ENCODE measurements at regions not wholly inside any gene's neighbourhood (a gene's known extent, or its start where the extent isn't known, plus 50 kb on each side); places are given as distances from the start of the nearest gene placed in this dataset.

- Histone ChIP-seq H3K4me2 (ENCODE audit: low read length) (no peak overlapping the region), H3K9ac (ENCODE audit: low read depth, low read length) (no peak overlapping the region), H3K4me3 (ENCODE audit: low read length) (no peak overlapping the region), H3K9me3 (replicated peaks; ENCODE audit: low read length) (no peaks in the 10 kb centered on the region), H3K27me3 (ENCODE audit: control insufficient read depth, insufficient read depth, low read length) (peaks cover 2% of the 10 kb centered on the region), H3K4me1 (ENCODE audit: control insufficient read depth, insufficient read depth, low read length) (no peaks in the 10 kb centered on the region), H3K36me3 (ENCODE audit: insufficient read depth, low read length) (no peaks in the 10 kb centered on the region)
Observed at GRCh38 chr2:5465859-5466258, 226.3 kb upstream of the SOX11 start.

GRCh38 chr2:5467178-5467905, 224.8 kb upstream of the SOX11 start:
- H3K9ac ChIP-seq (ENCODE audit: low read depth, low read length) = no peak overlapping the region
- no peaks in the 10 kb centered on the region for H3K4me1 ChIP-seq (ENCODE audit: control insufficient read depth, insufficient read depth, low read length)
- H3K36me3 ChIP-seq (ENCODE audit: insufficient read depth, low read length) = no peaks in the 10 kb centered on the region
- H3K4me3 ChIP-seq (ENCODE audit: low read length) = no peak overlapping the region
- H3K9me3 ChIP-seq (replicated peaks; ENCODE audit: low read length) = no peaks in the 10 kb centered on the region
- peaks cover 2% of the 10 kb centered on the region for H3K27me3 ChIP-seq (ENCODE audit: control insufficient read depth, insufficient read depth, low read length)
- H3K4me2 ChIP-seq (ENCODE audit: low read length) = no peak overlapping the region

DNA sequence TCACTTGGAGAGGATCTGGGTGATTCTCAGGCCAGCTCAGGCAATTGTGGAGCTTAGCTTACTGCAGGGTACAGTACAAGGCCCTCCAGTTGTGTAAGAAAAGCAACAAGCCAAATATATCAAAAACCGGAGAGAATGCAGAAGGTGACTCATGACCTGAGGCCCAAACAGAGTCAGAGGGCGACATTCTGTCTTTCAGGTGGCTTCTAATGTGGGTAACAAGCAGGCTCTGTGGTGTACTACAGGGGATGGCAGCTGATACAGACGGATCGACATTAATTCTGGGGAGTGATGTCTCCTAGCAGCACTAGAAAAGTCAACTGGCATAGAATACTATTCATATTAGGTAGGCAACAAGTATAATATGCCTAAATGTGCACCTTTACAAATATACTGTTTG, 219.5 kb upstream of the SOX11 start:
- no peaks in the 10 kb centered on the region for H3K27me3 ChIP-seq (ENCODE audit: control insufficient read depth, insufficient read depth, low read length)
- H3K4me2 ChIP-seq (ENCODE audit: low read length) = no peak overlapping the region
- H3K4me1 ChIP-seq (ENCODE audit: control insufficient read depth, insufficient read depth, low read length) = no peaks in the 10 kb centered on the region
- H3K36me3 ChIP-seq (ENCODE audit: insufficient read depth, low read length) = no peaks in the 10 kb centered on the region
- H3K9me3 ChIP-seq (replicated peaks; ENCODE audit: low read length) = no peaks in the 10 kb centered on the region
- no peak overlapping the region for H3K4me3 ChIP-seq (ENCODE audit: low read length)
- H3K9ac ChIP-seq (ENCODE audit: low read depth, low read length) = no peak overlapping the region

GRCh38 chr2:5473635-5474034, 218.5 kb upstream of the SOX11 start:
- Histone ChIP-seq H3K9ac (ENCODE audit: low read depth, low read length) (no peak overlapping the region), H3K4me1 (ENCODE audit: control insufficient read depth, insufficient read depth, low read length) (no peaks in the 10 kb centered on the region), H3K4me2 (ENCODE audit: low read length) (no peak overlapping the region), H3K36me3 (ENCODE audit: insufficient read depth, low read length) (no peaks in the 10 kb centered on the region), H3K4me3 (ENCODE audit: low read length) (no peak overlapping the region), H3K9me3 (replicated peaks; ENCODE audit: low read length) (no peaks in the 10 kb centered on the region), H3K27me3 (ENCODE audit: control insufficient read depth, insufficient read depth, low read length) (no peaks in the 10 kb centered on the region)

DNA sequence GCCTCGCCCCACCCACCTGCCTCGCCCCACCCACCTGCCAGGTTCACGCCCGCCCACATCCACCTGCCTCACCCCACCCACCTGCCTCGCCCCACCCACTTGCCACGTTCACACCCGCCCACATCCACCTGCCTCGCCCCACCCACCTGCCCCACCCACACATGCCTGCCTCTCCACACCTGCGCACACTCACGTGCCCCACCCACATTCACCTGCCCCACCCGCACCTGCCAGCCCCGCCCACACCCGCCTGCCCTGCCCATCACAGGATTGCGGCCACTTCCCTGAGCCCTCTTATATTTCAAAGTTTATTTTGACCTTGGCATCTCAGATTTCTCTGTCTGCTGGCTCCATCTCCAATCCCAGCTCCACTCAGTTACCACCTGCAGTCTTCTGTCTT, 217.5 kb upstream of the SOX11 start:
- Histone ChIP-seq H3K4me2 (ENCODE audit: low read length) (no peak overlapping the region), H3K9ac (ENCODE audit: low read depth, low read length) (no peak overlapping the region), H3K4me3 (ENCODE audit: low read length) (no peak overlapping the region), H3K36me3 (ENCODE audit: insufficient read depth, low read length) (no peaks in the 10 kb centered on the region), H3K9me3 (replicated peaks; ENCODE audit: low read length) (no peaks in the 10 kb centered on the region), H3K27me3 (ENCODE audit: control insufficient read depth, insufficient read depth, low read length) (no peaks in the 10 kb centered on the region), H3K4me1 (ENCODE audit: control insufficient read depth, insufficient read depth, low read length) (no peaks in the 10 kb centered on the region)

DNA sequence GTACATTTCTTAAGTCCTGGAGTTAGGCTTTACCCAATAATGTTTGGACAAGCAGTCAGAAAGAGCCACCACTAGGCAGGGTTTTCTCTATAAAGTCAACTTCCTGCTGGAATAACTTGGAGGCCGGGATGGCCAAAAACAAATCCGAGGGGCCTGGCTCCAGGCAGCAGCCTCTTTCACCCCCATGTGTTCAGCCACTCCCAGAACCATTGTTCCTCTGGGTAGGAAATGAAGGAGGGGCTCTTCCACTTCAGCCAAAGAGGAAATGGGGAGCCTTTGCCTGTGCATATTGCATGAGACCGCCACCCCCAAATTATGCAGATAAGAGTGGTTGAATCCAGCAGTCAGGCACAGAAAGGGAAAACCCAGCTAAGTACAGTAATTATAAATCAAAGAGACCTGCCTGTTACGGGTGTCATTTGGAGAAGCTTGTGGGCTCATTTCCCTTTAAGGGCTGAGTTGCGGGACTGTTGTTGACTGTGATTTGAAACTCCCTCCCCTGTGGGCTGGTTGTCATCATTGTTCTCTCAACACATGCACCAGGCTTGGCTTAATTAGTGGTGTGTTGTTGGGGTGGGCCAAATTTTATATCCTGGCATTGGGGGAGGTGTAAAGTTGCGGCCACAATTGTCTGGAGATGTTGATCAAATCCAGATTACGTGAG, 212.8 kb upstream of the SOX11 start:
- Histone ChIP-seq H3K4me1 (ENCODE audit: control insufficient read depth, insufficient read depth, low read length) (no peaks in the 10 kb centered on the region), H3K9ac (ENCODE audit: low read depth, low read length) (no peak overlapping the region), H3K9me3 (replicated peaks; ENCODE audit: low read length) (no peaks in the 10 kb centered on the region), H3K36me3 (ENCODE audit: insufficient read depth, low read length) (no peaks in the 10 kb centered on the region), H3K27me3 (ENCODE audit: control insufficient read depth, insufficient read depth, low read length) (no peaks in the 10 kb centered on the region), H3K4me3 (ENCODE audit: low read length) (peak overlapping the region; percentile 20), H3K4me2 (ENCODE audit: low read length) (peak overlapping the region; percentile 35)

DNA sequence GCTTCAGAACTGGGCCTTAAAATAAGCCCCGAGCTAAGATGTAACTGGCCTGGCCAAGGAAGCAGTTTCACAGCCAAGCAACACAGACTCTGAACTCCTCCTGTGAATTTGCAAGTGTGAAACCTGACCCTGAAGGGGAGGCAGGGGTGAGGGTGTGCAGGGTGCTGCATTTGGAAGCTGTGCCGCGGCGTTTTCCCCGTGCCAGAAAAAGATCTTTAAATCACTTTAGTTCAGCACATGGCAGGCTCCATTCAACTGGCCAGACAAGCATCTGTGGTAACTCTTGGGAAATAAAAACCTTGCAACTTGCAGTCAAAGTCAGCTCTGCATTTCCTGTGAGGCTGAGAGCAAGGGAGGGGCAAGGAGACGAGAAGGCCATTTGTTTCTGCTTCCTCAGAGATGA, 209.3 kb upstream of the SOX11 start:
- H3K9ac ChIP-seq (ENCODE audit: low read depth, low read length) = no peak overlapping the region
- H3K9me3 ChIP-seq (replicated peaks; ENCODE audit: low read length) = no peaks in the 10 kb centered on the region
- no peak overlapping the region for H3K4me3 ChIP-seq (ENCODE audit: low read length)
- H3K27me3 ChIP-seq (ENCODE audit: control insufficient read depth, insufficient read depth, low read length) = no peaks in the 10 kb centered on the region
- no peaks in the 10 kb centered on the region for H3K4me1 ChIP-seq (ENCODE audit: control insufficient read depth, insufficient read depth, low read length)
- H3K36me3 ChIP-seq (ENCODE audit: insufficient read depth, low read length) = no peaks in the 10 kb centered on the region
- H3K4me2 ChIP-seq (ENCODE audit: low read length) = no peak overlapping the region

DNA sequence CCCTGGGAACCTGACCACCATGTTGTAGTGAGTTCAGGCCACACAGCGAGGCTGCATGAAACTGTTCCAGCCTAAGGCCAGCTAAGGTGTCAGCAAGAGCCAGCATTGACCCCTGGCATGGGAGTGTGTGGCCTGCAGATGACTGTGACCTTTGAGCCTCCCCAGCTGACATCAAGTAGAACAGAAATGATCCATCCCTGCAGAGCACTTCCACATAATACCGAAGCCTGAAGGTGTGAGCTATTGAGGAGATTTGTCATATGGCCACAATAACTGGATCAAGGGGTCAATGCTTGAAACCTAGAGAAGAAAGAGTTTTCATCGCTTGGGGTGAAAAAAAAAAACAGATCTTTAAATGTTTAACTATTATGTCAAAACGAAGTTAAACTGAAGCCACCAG, 207.3 kb upstream of the SOX11 start:
- Histone ChIP-seq H3K4me1 (ENCODE audit: control insufficient read depth, insufficient read depth, low read length) (no peaks in the 10 kb centered on the region), H3K9ac (ENCODE audit: low read depth, low read length) (no peak overlapping the region), H3K27me3 (ENCODE audit: control insufficient read depth, insufficient read depth, low read length) (no peaks in the 10 kb centered on the region), H3K4me3 (ENCODE audit: low read length) (no peak overlapping the region), H3K36me3 (ENCODE audit: insufficient read depth, low read length) (no peaks in the 10 kb centered on the region), H3K9me3 (replicated peaks; ENCODE audit: low read length) (no peaks in the 10 kb centered on the region), H3K4me2 (ENCODE audit: low read length) (no peak overlapping the region)

GRCh38 chr2:5491523-5491922, 200.7 kb upstream of the SOX11 start:
- no peak overlapping the region for H3K4me2 ChIP-seq (ENCODE audit: low read length)
- no peak overlapping the region for H3K9ac ChIP-seq (ENCODE audit: low read depth, low read length)
- H3K9me3 ChIP-seq (replicated peaks; ENCODE audit: low read length) = no peaks in the 10 kb centered on the region
- no peaks in the 10 kb centered on the region for H3K36me3 ChIP-seq (ENCODE audit: insufficient read depth, low read length)
- H3K4me1 ChIP-seq (ENCODE audit: control insufficient read depth, insufficient read depth, low read length) = no peaks in the 10 kb centered on the region
- H3K27me3 ChIP-seq (ENCODE audit: control insufficient read depth, insufficient read depth, low read length) = peaks cover 3% of the 10 kb centered on the region
- no peak overlapping the region for H3K4me3 ChIP-seq (ENCODE audit: low read length)

GRCh38 chr2:5493256-5493655, 198.9 kb upstream of the SOX11 start:
- H3K4me2 ChIP-seq (ENCODE audit: low read length) = no peak overlapping the region
- peaks cover 3% of the 10 kb centered on the region for H3K27me3 ChIP-seq (ENCODE audit: control insufficient read depth, insufficient read depth, low read length)
- no peaks in the 10 kb centered on the region for H3K36me3 ChIP-seq (ENCODE audit: insufficient read depth, low read length)
- H3K9ac ChIP-seq (ENCODE audit: low read depth, low read length) = no peak overlapping the region
- H3K4me1 ChIP-seq (ENCODE audit: control insufficient read depth, insufficient read depth, low read length) = no peaks in the 10 kb centered on the region
- no peak overlapping the region for H3K4me3 ChIP-seq (ENCODE audit: low read length)
- H3K9me3 ChIP-seq (replicated peaks; ENCODE audit: low read length) = no peaks in the 10 kb centered on the region

- no peak overlapping the region for H3K9ac ChIP-seq (ENCODE audit: low read depth, low read length)
- no peak overlapping the region for H3K4me3 ChIP-seq (ENCODE audit: low read length)
- no peak overlapping the region for H3K4me2 ChIP-seq (ENCODE audit: low read length)
- H3K9me3 ChIP-seq (replicated peaks; ENCODE audit: low read length) = no peaks in the 10 kb centered on the region
- H3K4me1 ChIP-seq (ENCODE audit: control insufficient read depth, insufficient read depth, low read length) = no peaks in the 10 kb centered on the region
- H3K27me3 ChIP-seq (ENCODE audit: control insufficient read depth, insufficient read depth, low read length) = peaks cover 3% of the 10 kb centered on the region
- no peaks in the 10 kb centered on the region for H3K36me3 ChIP-seq (ENCODE audit: insufficient read depth, low read length)
Observed at GRCh38 chr2:5494212-5494611, 198.0 kb upstream of the SOX11 start.

- H3K9me3 ChIP-seq (replicated peaks; ENCODE audit: low read length) = no peaks in the 10 kb centered on the region
- H3K9ac ChIP-seq (ENCODE audit: low read depth, low read length) = no peak overlapping the region
- no peak overlapping the region for H3K4me2 ChIP-seq (ENCODE audit: low read length)
- no peaks in the 10 kb centered on the region for H3K36me3 ChIP-seq (ENCODE audit: insufficient read depth, low read length)
- H3K27me3 ChIP-seq (ENCODE audit: control insufficient read depth, insufficient read depth, low read length) = peaks cover 3% of the 10 kb centered on the region
- H3K4me1 ChIP-seq (ENCODE audit: control insufficient read depth, insufficient read depth, low read length) = no peaks in the 10 kb centered on the region
- no peak overlapping the region for H3K4me3 ChIP-seq (ENCODE audit: low read length)
Observed at GRCh38 chr2:5495586-5495985, 196.6 kb upstream of the SOX11 start.

Measured in skeletal muscle satellite cell (primary cell).